ENCODE measurements at regions not wholly inside any gene's neighbourhood (a gene's known extent, or its start where the extent isn't known, plus 50 kb on each side); places are given as distances from the start of the nearest gene placed in this dataset.
"Not testable (repeated sequence)": the region's sequence is repeated elsewhere in the genome, so short reads cannot be mapped to it uniquely, and the experiment has no call there.

GRCh38 chr7:131927770-131928423 lies 371.5 kb upstream of the PODXL start:
- Histone ChIP-seq H3K9me2 (ENCODE audit: low read depth, low read length) (no peaks in the 10 kb centered on the region), H3K27me3 (ENCODE audit: insufficient read depth, low read length) (no peaks in the 10 kb centered on the region), H2AFZ (ENCODE audit: low read length) (no peak overlapping the region), H3K27ac (ENCODE audit: low read depth, low read length, poor library complexity, severe bottlenecking) (no peak overlapping the region), H3K9me3 (ENCODE audit: low read length) (no peaks in the 10 kb centered on the region), H3K4me1 (ENCODE audit: insufficient read depth, low read length, severe bottlenecking) (no peaks in the 10 kb centered on the region), H4K20me1 (ENCODE audit: insufficient read depth, low read length) (no peaks in the 10 kb centered on the region), H3F3A (ENCODE audit: insufficient read depth, low read length) (no peaks in the 10 kb centered on the region), H3K36me3 (ENCODE audit: insufficient read depth, low read length) (no peaks in the 10 kb centered on the region), H3K4me2 (ENCODE audit: low read length) (no peak overlapping the region), H3K4me3 (ENCODE audit: low read depth, low read length, poor library complexity, severe bottlenecking) (no peak overlapping the region), H3K79me2 (ENCODE audit: insufficient read depth, low read length) (no peaks in the 10 kb centered on the region), H3K9ac (ENCODE audit: low read length) (no peak overlapping the region)
- TF ChIP-seq, protein P1, sequence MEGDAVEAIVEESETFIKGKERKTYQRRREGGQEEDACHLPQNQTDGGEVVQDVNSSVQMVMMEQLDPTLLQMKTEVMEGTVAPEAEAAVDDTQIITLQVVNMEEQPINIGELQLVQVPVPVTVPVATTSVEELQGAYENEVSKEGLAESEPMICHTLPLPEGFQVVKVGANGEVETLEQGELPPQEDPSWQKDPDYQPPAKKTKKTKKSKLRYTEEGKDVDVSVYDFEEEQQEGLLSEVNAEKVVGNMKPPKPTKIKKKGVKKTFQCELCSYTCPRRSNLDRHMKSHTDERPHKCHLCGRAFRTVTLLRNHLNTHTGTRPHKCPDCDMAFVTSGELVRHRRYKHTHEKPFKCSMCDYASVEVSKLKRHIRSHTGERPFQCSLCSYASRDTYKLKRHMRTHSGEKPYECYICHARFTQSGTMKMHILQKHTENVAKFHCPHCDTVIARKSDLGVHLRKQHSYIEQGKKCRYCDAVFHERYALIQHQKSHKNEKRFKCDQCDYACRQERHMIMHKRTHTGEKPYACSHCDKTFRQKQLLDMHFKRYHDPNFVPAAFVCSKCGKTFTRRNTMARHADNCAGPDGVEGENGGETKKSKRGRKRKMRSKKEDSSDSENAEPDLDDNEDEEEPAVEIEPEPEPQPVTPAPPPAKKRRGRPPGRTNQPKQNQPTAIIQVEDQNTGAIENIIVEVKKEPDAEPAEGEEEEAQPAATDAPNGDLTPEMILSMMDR (IDR thresholded peaks at IDR 0.05; ENCODE audit: low read length) = no peak
- no peak for TF ChIP-seq EZH2 (IDR thresholded peaks at IDR 0.05; ENCODE audit: borderline replicate concordance, low read length)

DNA sequence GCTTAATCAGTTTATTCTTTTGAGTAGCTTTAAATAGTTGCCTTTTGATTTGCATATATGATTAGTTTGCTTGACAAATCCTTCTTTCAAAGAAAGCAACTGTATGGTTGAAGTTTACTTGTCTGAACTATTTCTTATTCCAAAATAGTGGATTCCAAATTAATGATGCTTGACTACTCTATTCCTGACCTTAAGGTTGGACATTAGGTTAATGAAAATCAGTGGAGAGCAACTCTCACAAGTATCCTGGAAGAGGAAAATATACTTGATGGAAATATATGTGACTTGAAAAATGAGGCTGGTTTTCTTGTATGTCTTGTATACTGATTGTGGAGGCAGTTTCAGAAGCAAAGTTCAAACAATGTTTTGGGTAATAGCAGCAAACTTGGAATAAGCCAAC lies 369.2 kb upstream of the PODXL start:
- Histone ChIP-seq H3K9me3 (ENCODE audit: low read length) (no peaks in the 10 kb centered on the region), H3K4me1 (ENCODE audit: insufficient read depth, low read length, severe bottlenecking) (no peaks in the 10 kb centered on the region), H2AFZ (ENCODE audit: low read length) (no peak overlapping the region), H3K27ac (ENCODE audit: low read depth, low read length, poor library complexity, severe bottlenecking) (no peak overlapping the region), H3K79me2 (ENCODE audit: insufficient read depth, low read length) (no peaks in the 10 kb centered on the region), H3F3A (ENCODE audit: insufficient read depth, low read length) (no peaks in the 10 kb centered on the region), H3K4me2 (ENCODE audit: low read length) (no peak overlapping the region), H3K9ac (ENCODE audit: low read length) (no peak overlapping the region), H3K4me3 (ENCODE audit: low read depth, low read length, poor library complexity, severe bottlenecking) (no peak overlapping the region), H4K20me1 (ENCODE audit: insufficient read depth, low read length) (no peaks in the 10 kb centered on the region), H3K27me3 (ENCODE audit: insufficient read depth, low read length) (no peaks in the 10 kb centered on the region), H3K36me3 (ENCODE audit: insufficient read depth, low read length) (no peaks in the 10 kb centered on the region), H3K9me2 (ENCODE audit: low read depth, low read length) (no peaks in the 10 kb centered on the region)
- no peak for TF ChIP-seq EZH2 (IDR thresholded peaks at IDR 0.05; ENCODE audit: borderline replicate concordance, low read length)
- TF ChIP-seq, protein P1 (IDR thresholded peaks at IDR 0.05; ENCODE audit: low read length) = no peak

- Histone ChIP-seq H3K9me2 (ENCODE audit: low read depth, low read length) (no peaks in the 10 kb centered on the region), H3K79me2 (ENCODE audit: insufficient read depth, low read length) (no peaks in the 10 kb centered on the region), H3K27me3 (ENCODE audit: insufficient read depth, low read length) (no peaks in the 10 kb centered on the region), H3K9ac (ENCODE audit: low read length) (no peak overlapping the region), H3K4me1 (ENCODE audit: insufficient read depth, low read length, severe bottlenecking) (no peaks in the 10 kb centered on the region), H3F3A (ENCODE audit: insufficient read depth, low read length) (no peaks in the 10 kb centered on the region), H3K4me3 (ENCODE audit: low read depth, low read length, poor library complexity, severe bottlenecking) (no peak overlapping the region), H3K9me3 (ENCODE audit: low read length) (no peaks in the 10 kb centered on the region), H2AFZ (ENCODE audit: low read length) (no peak overlapping the region), H3K27ac (ENCODE audit: low read depth, low read length, poor library complexity, severe bottlenecking) (no peak overlapping the region), H4K20me1 (ENCODE audit: insufficient read depth, low read length) (no peaks in the 10 kb centered on the region), H3K4me2 (ENCODE audit: low read length) (no peak overlapping the region), H3K36me3 (ENCODE audit: insufficient read depth, low read length) (no peaks in the 10 kb centered on the region)
- no peak for TF ChIP-seq EZH2 (IDR thresholded peaks at IDR 0.05; ENCODE audit: borderline replicate concordance, low read length)
- TF ChIP-seq, protein P1 (IDR thresholded peaks at IDR 0.05; ENCODE audit: low read length) = no peak
Observed at GRCh38 chr7:131924857-131925256, 368.4 kb upstream of the PODXL start.

- H3K27me3 ChIP-seq (ENCODE audit: insufficient read depth, low read length); H3K79me2 ChIP-seq (ENCODE audit: insufficient read depth, low read length); H3K27ac ChIP-seq (ENCODE audit: low read depth, low read length, poor library complexity, severe bottlenecking); H2AFZ ChIP-seq (ENCODE audit: low read length); H3K4me3 ChIP-seq (ENCODE audit: low read depth, low read length, poor library complexity, severe bottlenecking); H3K36me3 ChIP-seq (ENCODE audit: insufficient read depth, low read length); H3K9me3 ChIP-seq (ENCODE audit: low read length); H4K20me1 ChIP-seq (ENCODE audit: insufficient read depth, low read length); H3K9ac ChIP-seq (ENCODE audit: low read length); H3K9me2 ChIP-seq (ENCODE audit: low read depth, low read length); H3K4me1 ChIP-seq (ENCODE audit: insufficient read depth, low read length, severe bottlenecking); H3F3A ChIP-seq (ENCODE audit: insufficient read depth, low read length); H3K4me2 ChIP-seq (ENCODE audit: low read length): not testable (repeated sequence)
Observed at GRCh38 chr7:131922948-131923347, 366.5 kb upstream of the PODXL start.
